ENCODE measurements at regions not wholly inside any gene's neighbourhood (a gene's known extent, or its start where the extent isn't known, plus 50 kb on each side); places are given as distances from the start of the nearest gene placed in this dataset.

GRCh38 chr21:18499761-18500376 is 96.3 kb upstream of the TMPRSS15 start:
- TF ChIP-seq CTCF (IDR thresholded peaks at IDR 0.05 in 2 of 3, conservative IDR thresholded peaks at IDR 0.05 in 1 of 3; ENCODE audit: borderline replicate concordance in 1 of 3, insufficient read depth in 1 of 3, low read depth in 2 of 3, low read length in 2 of 3), result peak in 2 of 3 experiments; percentile 48 to 67; a peak in 4 of 6 replicates
- TF ChIP-seq CEBPB (IDR thresholded peaks at IDR 0.05; ENCODE audit: low read depth), result no peak
- TF ChIP-seq JUND (IDR thresholded peaks at IDR 0.05), result no peak
- no peak for TF ChIP-seq EZH2 (IDR thresholded peaks at IDR 0.05)
- no peak for TF ChIP-seq POLR2A (IDR thresholded peaks at IDR 0.05; ENCODE audit: borderline replicate concordance, extremely low read depth, insufficient read depth, insufficient read length)
- no peak for TF ChIP-seq POLR2AphosphoS5 (IDR thresholded peaks at IDR 0.05; ENCODE audit: low read depth, low read length)
- no peak for TF ChIP-seq SRF (IDR thresholded peaks at IDR 0.05; ENCODE audit: low read depth)
- no peak for TF ChIP-seq YY1 (IDR thresholded peaks at IDR 0.05; ENCODE audit: extremely low read depth, insufficient replicate concordance, low read depth, low read length)

Data from HCT116 (cell line).